GM21786 (cell line): ENCODE measurements at regions not wholly inside any gene's neighbourhood (a gene's known extent, or its start where the extent isn't known, plus 50 kb on each side); places are given as distances from the start of the nearest gene placed in this dataset.
"Not testable (repeated sequence)": the region's sequence is repeated elsewhere in the genome, so short reads cannot be mapped to it uniquely, and the experiment has no call there.

Experiments used
- ATAC-seq: cut with Tn5 transposase; IDR thresholded peaks from one replicate; pipeline ENCODE4 v1.9.1; 2021; ENCODE audit not compliant: unreplicated experiment

- ATAC-seq: no peak
These were observed 704.4 kb upstream of the SLC35B3 start for GRCh38 chr6:9139746-9140145.

- ATAC-seq: no peak
These were observed 703.6 kb upstream of the SLC35B3 start for GRCh38 chr6:9138936-9139335.

- ATAC-seq: no peak
These were observed 700.9 kb upstream of the SLC35B3 start for GRCh38 chr6:9136141-9136822.

- no peak for ATAC-seq
These were observed 696.3 kb upstream of the SLC35B3 start for GRCh38 chr6:9131616-9132015.

- no peak for ATAC-seq
These were observed 695.9 kb upstream of the SLC35B3 start for GRCh38 chr6:9131201-9131600.

- ATAC-seq: no peak
These were observed 693.6 kb upstream of the SLC35B3 start for GRCh38 chr6:9128970-9129369.

- no peak for ATAC-seq
These were observed 691.7 kb upstream of the SLC35B3 start for GRCh38 chr6:9126878-9127560.

GRCh38 chr6:9126034-9126433 is 690.7 kb upstream of the SLC35B3 start:
- not testable (repeated sequence) for ATAC-seq

GRCh38 chr6:9121549-9121948 is 686.2 kb upstream of the SLC35B3 start:
- ATAC-seq: no peak

GRCh38 chr6:9116026-9116425 is 680.7 kb upstream of the SLC35B3 start:
- no peak for ATAC-seq

GRCh38 chr6:9112544-9112943 is 677.2 kb upstream of the SLC35B3 start:
- no peak for ATAC-seq

- no peak for ATAC-seq
These were observed 668.7 kb upstream of the SLC35B3 start for GRCh38 chr6:9103876-9104521.

GRCh38 chr6:9101920-9102319 is 666.6 kb upstream of the SLC35B3 start:
- ATAC-seq: no peak

GRCh38 chr6:9100869-9101580 is 665.7 kb upstream of the SLC35B3 start:
- no peak for ATAC-seq

- ATAC-seq: no peak
These were observed 660.4 kb upstream of the SLC35B3 start for GRCh38 chr6:9095729-9096128.

- no peak for ATAC-seq
These were observed 659.8 kb upstream of the SLC35B3 start for GRCh38 chr6:9095137-9095536.

GRCh38 chr6:9089724-9090123 is 654.4 kb upstream of the SLC35B3 start:
- ATAC-seq: no peak

GRCh38 chr6:9087470-9087869 is 652.1 kb upstream of the SLC35B3 start:
- no peak for ATAC-seq

- no peak for ATAC-seq
These were observed 651.0 kb upstream of the SLC35B3 start for GRCh38 chr6:9086331-9086730.

- ATAC-seq: no peak
These were observed 650.3 kb upstream of the SLC35B3 start for GRCh38 chr6:9085709-9086070.

GRCh38 chr6:9085054-9085708 is 649.8 kb upstream of the SLC35B3 start:
- no peak for ATAC-seq
